ENCODE measurements at regions not wholly inside any gene's neighbourhood (a gene's known extent, or its start where the extent isn't known, plus 50 kb on each side); places are given as distances from the start of the nearest gene placed in this dataset.

DNA sequence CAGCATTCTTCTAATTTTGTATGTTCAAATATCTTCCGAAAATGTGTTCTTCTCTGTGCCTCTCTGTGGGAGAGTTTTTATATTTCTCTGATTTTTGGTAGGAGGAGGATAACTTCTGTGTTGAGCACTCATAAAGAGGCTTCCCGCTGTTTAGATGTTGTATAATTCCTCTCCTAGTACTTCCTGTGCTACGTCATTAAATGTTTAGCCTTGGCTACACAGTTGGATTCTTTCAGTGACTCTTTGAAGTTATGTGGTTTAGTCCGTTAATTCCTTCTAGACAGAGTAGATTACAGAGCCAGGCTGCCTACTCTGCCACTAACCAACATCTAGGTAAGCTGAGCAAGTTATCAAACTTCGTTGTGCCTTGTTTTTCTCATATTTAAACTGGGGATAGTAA is 302.6 kb downstream of the OSTF1 start:
- H3K36me3 ChIP-seq (ENCODE audit: control insufficient read depth, insufficient read depth, low read length): no peaks in the 10 kb centered on the region
- no peaks in the 10 kb centered on the region for H3K9me3 ChIP-seq (ENCODE audit: control insufficient read depth, insufficient read depth, low read length)
- 86% methylated on average over 1 of the region's 5 CpGs for WGBS (ENCODE audit: insufficient coverage)

GRCh38 chr9:75391497-75391896 is 303.2 kb downstream of the OSTF1 start:
- Histone ChIP-seq H3K27ac (ENCODE audit: low read depth, low read length) (no peak overlapping the region), H3K9me3 (ENCODE audit: control insufficient read depth, insufficient read depth, low read length) (no peaks in the 10 kb centered on the region), H3K36me3 (ENCODE audit: control insufficient read depth, insufficient read depth, low read length) (no peaks in the 10 kb centered on the region), H3K4me1 (ENCODE audit: control insufficient read depth, insufficient read depth, low read length) (no peaks in the 10 kb centered on the region), H3K27me3 (ENCODE audit: control insufficient read depth, insufficient read depth, low read length) (no peaks in the 10 kb centered on the region), H3K4me3 (ENCODE audit: low read depth, low read length) (no peak overlapping the region)
- DNase-seq (ENCODE audit: low read depth in 4 of 6, low spot score in 6 of 6): no peak
- WGBS (ENCODE audit: insufficient coverage): 100% methylated on average over 3 of the region's 8 CpGs

More for the DNA sequence above, 302.6 kb downstream of the OSTF1 start:
- no peak overlapping the region for H3K4me3 ChIP-seq (ENCODE audit: low read depth, low read length)
- no peak overlapping the region for H3K27ac ChIP-seq (ENCODE audit: low read depth, low read length)
- H3K27me3 ChIP-seq (ENCODE audit: control insufficient read depth, insufficient read depth, low read length): no peaks in the 10 kb centered on the region
- peak in 1 of 6 donors; percentile 25 for DNase-seq (ENCODE audit: low read depth in 4 of 6, low spot score in 6 of 6)
- no peaks in the 10 kb centered on the region for H3K4me1 ChIP-seq (ENCODE audit: control insufficient read depth, insufficient read depth, low read length)

- DNase-seq (ENCODE audit: low read depth in 4 of 6, low spot score in 6 of 6): peak in 1 of 6 donors; percentile 43
- no peaks in the 10 kb centered on the region for H3K36me3 ChIP-seq (ENCODE audit: control insufficient read depth, insufficient read depth, low read length)
These were observed 307.0 kb downstream of the OSTF1 start for GRCh38 chr9:75395336-75395735.

DNA sequence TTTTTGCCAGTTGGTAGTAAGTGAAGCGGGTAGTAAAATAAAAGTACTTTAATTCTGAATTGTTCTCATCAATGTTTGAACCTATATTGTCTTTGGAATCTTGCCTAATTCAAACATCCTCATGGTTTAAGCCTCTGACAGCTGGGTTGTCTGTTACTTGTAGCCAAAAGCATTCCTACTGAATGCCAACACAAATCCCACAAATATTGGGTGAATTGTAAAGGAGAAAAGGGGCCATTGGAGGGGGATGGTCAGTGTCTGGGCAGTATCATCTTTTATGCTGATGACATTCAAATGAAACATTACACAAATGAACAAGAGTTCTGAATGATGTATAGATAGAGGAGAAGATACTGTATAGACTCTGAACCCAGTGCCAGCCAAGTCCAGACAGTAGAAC is 309.5 kb downstream of the OSTF1 start:
- Histone ChIP-seq H3K27me3 (ENCODE audit: control insufficient read depth, insufficient read depth, low read length) (no peaks in the 10 kb centered on the region), H3K36me3 (ENCODE audit: control insufficient read depth, insufficient read depth, low read length) (no peaks in the 10 kb centered on the region), H3K4me1 (ENCODE audit: control insufficient read depth, insufficient read depth, low read length) (no peaks in the 10 kb centered on the region), H3K9me3 (ENCODE audit: control insufficient read depth, insufficient read depth, low read length) (no peaks in the 10 kb centered on the region), H3K4me3 (ENCODE audit: low read depth, low read length) (no peak overlapping the region), H3K27ac (ENCODE audit: low read depth, low read length) (no peak overlapping the region)
- WGBS (ENCODE audit: insufficient coverage): no CpG with 5 or more reads among the region's 1 CpG
- DNase-seq (ENCODE audit: low read depth in 4 of 6, low spot score in 6 of 6): no peak

More at GRCh38 chr9:75395336-75395735, 307.0 kb downstream of the OSTF1 start:
- Histone ChIP-seq H3K4me1 (ENCODE audit: control insufficient read depth, insufficient read depth, low read length) (no peaks in the 10 kb centered on the region), H3K4me3 (ENCODE audit: low read depth, low read length) (no peak overlapping the region), H3K9me3 (ENCODE audit: control insufficient read depth, insufficient read depth, low read length) (no peaks in the 10 kb centered on the region), H3K27me3 (ENCODE audit: control insufficient read depth, insufficient read depth, low read length) (no peaks in the 10 kb centered on the region), H3K27ac (ENCODE audit: low read depth, low read length) (no peak overlapping the region)

GRCh38 chr9:75408391-75408790 is 320.1 kb downstream of the OSTF1 start:
- no peaks in the 10 kb centered on the region for H3K9me3 ChIP-seq (ENCODE audit: control insufficient read depth, insufficient read depth, low read length)
- WGBS (ENCODE audit: insufficient coverage): 100% methylated on average over 1 of the region's 4 CpGs
- no peak for DNase-seq (ENCODE audit: low read depth in 4 of 6, low spot score in 6 of 6)
- no peak overlapping the region for H3K4me3 ChIP-seq (ENCODE audit: low read depth, low read length)
- no peaks in the 10 kb centered on the region for H3K27me3 ChIP-seq (ENCODE audit: control insufficient read depth, insufficient read depth, low read length)
- no peaks in the 10 kb centered on the region for H3K36me3 ChIP-seq (ENCODE audit: control insufficient read depth, insufficient read depth, low read length)
- no peaks in the 10 kb centered on the region for H3K4me1 ChIP-seq (ENCODE audit: control insufficient read depth, insufficient read depth, low read length)
- no peak overlapping the region for H3K27ac ChIP-seq (ENCODE audit: low read depth, low read length)

DNA sequence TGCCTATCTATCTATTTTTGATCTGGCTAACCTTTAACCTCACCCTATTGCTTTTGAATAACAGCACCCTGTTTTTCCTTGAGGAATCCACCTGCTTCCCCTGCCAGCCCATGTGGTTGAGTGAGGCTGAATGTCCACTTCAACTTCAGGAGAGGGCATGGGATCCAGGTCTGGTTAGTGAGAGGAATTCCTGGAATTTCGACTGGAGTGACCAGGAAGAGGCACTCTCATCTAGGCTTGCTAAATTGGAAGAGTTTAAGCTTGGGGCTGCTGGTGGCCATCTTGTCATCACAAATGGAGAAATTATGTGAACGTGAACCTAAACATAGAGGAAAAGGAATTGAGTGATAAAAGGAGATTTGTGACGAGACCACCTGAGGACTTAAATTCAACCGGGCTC is 322.1 kb downstream of the OSTF1 start:
- no peaks in the 10 kb centered on the region for H3K4me1 ChIP-seq (ENCODE audit: control insufficient read depth, insufficient read depth, low read length)
- H3K4me3 ChIP-seq (ENCODE audit: low read depth, low read length): no peak overlapping the region
- no peak overlapping the region for H3K27ac ChIP-seq (ENCODE audit: low read depth, low read length)
- no peaks in the 10 kb centered on the region for H3K27me3 ChIP-seq (ENCODE audit: control insufficient read depth, insufficient read depth, low read length)
- DNase-seq (ENCODE audit: low read depth in 4 of 6, low spot score in 6 of 6): no peak
- H3K36me3 ChIP-seq (ENCODE audit: control insufficient read depth, insufficient read depth, low read length): no peaks in the 10 kb centered on the region
- H3K9me3 ChIP-seq (ENCODE audit: control insufficient read depth, insufficient read depth, low read length): no peaks in the 10 kb centered on the region
- WGBS (ENCODE audit: insufficient coverage): 79% methylated on average over 1 of the region's 4 CpGs

DNA sequence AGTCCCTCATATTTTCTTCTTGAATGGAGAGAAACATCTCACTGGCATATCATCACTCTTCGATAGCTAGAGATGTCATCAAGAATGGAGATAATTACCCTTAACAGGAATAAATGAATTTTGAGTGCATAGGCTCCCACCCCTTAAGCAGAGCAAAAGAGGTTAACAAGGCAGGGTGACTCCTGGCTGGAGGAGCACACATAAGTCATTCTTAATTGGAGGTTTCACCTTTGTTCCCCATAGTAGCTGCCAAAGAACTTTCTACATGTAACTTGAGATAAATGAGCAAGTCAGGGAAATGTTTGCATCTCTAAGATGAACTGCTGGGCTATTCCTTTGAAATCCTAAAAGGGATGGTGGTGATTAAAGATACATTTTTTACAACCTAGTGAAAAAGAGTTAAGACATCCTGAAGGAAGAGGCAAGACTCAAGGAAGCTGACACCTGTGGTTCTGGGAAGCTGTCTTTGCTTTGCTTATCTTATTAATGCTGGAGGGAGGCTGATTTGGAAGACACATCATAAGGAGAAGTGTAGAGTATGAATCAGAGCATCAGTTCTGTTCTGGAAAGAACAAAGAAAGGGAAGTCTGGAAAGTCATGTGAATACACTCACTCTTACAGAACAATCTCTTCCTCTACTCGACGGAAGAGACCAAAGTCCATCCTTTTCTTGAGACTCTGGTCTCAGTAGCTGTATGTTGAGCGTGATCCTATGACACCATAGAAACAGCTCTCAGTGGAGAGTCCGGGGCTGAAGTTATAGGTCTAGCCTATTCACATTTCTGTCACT is 326.3 kb downstream of the OSTF1 start:
- Histone ChIP-seq H3K4me3 (ENCODE audit: low read depth, low read length) (no peak overlapping the region), H3K27me3 (ENCODE audit: control insufficient read depth, insufficient read depth, low read length) (no peaks in the 10 kb centered on the region), H3K27ac (ENCODE audit: low read depth, low read length) (no peak overlapping the region), H3K9me3 (ENCODE audit: control insufficient read depth, insufficient read depth, low read length) (no peaks in the 10 kb centered on the region), H3K36me3 (ENCODE audit: control insufficient read depth, insufficient read depth, low read length) (no peaks in the 10 kb centered on the region), H3K4me1 (ENCODE audit: control insufficient read depth, insufficient read depth, low read length) (no peaks in the 10 kb centered on the region)
- peak in 2 of 6 donors; percentile 4 to 18 for DNase-seq (ENCODE audit: low read depth in 4 of 6, low spot score in 6 of 6)
- 96% methylated on average over 3 of the region's 5 CpGs for WGBS (ENCODE audit: insufficient coverage)

- Histone ChIP-seq H3K36me3 (ENCODE audit: control insufficient read depth, insufficient read depth, low read length) (no peaks in the 10 kb centered on the region), H3K27me3 (ENCODE audit: control insufficient read depth, insufficient read depth, low read length) (no peaks in the 10 kb centered on the region), H3K4me1 (ENCODE audit: control insufficient read depth, insufficient read depth, low read length) (no peaks in the 10 kb centered on the region), H3K9me3 (ENCODE audit: control insufficient read depth, insufficient read depth, low read length) (no peaks in the 10 kb centered on the region), H3K4me3 (ENCODE audit: low read depth, low read length) (no peak overlapping the region), H3K27ac (ENCODE audit: low read depth, low read length) (no peak overlapping the region)
- WGBS (ENCODE audit: insufficient coverage): 96% methylated on average over 4 of the region's 4 CpGs
- no peak for DNase-seq (ENCODE audit: low read depth in 4 of 6, low spot score in 6 of 6)
These were observed 329.2 kb downstream of the OSTF1 start for GRCh38 chr9:75417471-75417870.

GRCh38 chr9:75418518-75418917 is 330.2 kb downstream of the OSTF1 start:
- Histone ChIP-seq H3K27ac (ENCODE audit: low read depth, low read length) (no peak overlapping the region), H3K36me3 (ENCODE audit: control insufficient read depth, insufficient read depth, low read length) (no peaks in the 10 kb centered on the region), H3K27me3 (ENCODE audit: control insufficient read depth, insufficient read depth, low read length) (no peaks in the 10 kb centered on the region), H3K4me3 (ENCODE audit: low read depth, low read length) (no peak overlapping the region), H3K4me1 (ENCODE audit: control insufficient read depth, insufficient read depth, low read length) (no peaks in the 10 kb centered on the region), H3K9me3 (ENCODE audit: control insufficient read depth, insufficient read depth, low read length) (no peaks in the 10 kb centered on the region)
- WGBS (ENCODE audit: insufficient coverage): 100% methylated on average over 1 of the region's 2 CpGs
- no peak for DNase-seq (ENCODE audit: low read depth in 4 of 6, low spot score in 6 of 6)

GRCh38 chr9:75422944-75423522 is 334.7 kb downstream of the OSTF1 start:
- no peaks in the 10 kb centered on the region for H3K36me3 ChIP-seq (ENCODE audit: control insufficient read depth, insufficient read depth, low read length)
- H3K9me3 ChIP-seq (ENCODE audit: control insufficient read depth, insufficient read depth, low read length): no peaks in the 10 kb centered on the region
- WGBS (ENCODE audit: insufficient coverage): no CpG with 5 or more reads among the region's 2 CpGs
- DNase-seq (ENCODE audit: low read depth in 4 of 6, low spot score in 6 of 6): no peak
- H3K27me3 ChIP-seq (ENCODE audit: control insufficient read depth, insufficient read depth, low read length): no peaks in the 10 kb centered on the region
- H3K4me3 ChIP-seq (ENCODE audit: low read depth, low read length): no peak overlapping the region
- H3K4me1 ChIP-seq (ENCODE audit: control insufficient read depth, insufficient read depth, low read length): no peaks in the 10 kb centered on the region
- H3K27ac ChIP-seq (ENCODE audit: low read depth, low read length): no peak overlapping the region
